ENCODE measurements at regions not wholly inside any gene's neighbourhood (a gene's known extent, or its start where the extent isn't known, plus 50 kb on each side); places are given as distances from the start of the nearest gene placed in this dataset.
"Not testable (repeated sequence)": the region's sequence is repeated elsewhere in the genome, so short reads cannot be mapped to it uniquely, and the experiment has no call there.

GRCh38 chr9:94390425-94391098 is 62.1 kb upstream of the NUTM2F start:
- TF ChIP-seq EZH2 (IDR thresholded peaks at IDR 0.05; ENCODE audit: insufficient read depth, low read length); CTCF (IDR thresholded peaks at IDR 0.05; ENCODE audit: insufficient read depth, low read depth, low read length): not testable (repeated sequence)

Data from astrocyte (in vitro differentiated cells and primary cell).